VCaP (cell line): ENCODE measurements at regions not wholly inside any gene's neighbourhood (a gene's known extent, or its start where the extent isn't known, plus 50 kb on each side); places are given as distances from the start of the nearest gene placed in this dataset.

ENCODE experiments used
- H3K27ac ChIP-seq: fragments of 450-650 bp; 2 replicates; pipeline ENCODE4 v1.5.1; 2017
- TF ChIP-seq, protein P1 (sequence below): fragments of 450-650 bp; conservative IDR thresholded peaks from 2 replicates; pipeline ENCODE4 v1.5.1; 2017; ENCODE audit warnings: mild to moderate bottlenecking, moderate library complexity

- TF ChIP-seq, protein P1, sequence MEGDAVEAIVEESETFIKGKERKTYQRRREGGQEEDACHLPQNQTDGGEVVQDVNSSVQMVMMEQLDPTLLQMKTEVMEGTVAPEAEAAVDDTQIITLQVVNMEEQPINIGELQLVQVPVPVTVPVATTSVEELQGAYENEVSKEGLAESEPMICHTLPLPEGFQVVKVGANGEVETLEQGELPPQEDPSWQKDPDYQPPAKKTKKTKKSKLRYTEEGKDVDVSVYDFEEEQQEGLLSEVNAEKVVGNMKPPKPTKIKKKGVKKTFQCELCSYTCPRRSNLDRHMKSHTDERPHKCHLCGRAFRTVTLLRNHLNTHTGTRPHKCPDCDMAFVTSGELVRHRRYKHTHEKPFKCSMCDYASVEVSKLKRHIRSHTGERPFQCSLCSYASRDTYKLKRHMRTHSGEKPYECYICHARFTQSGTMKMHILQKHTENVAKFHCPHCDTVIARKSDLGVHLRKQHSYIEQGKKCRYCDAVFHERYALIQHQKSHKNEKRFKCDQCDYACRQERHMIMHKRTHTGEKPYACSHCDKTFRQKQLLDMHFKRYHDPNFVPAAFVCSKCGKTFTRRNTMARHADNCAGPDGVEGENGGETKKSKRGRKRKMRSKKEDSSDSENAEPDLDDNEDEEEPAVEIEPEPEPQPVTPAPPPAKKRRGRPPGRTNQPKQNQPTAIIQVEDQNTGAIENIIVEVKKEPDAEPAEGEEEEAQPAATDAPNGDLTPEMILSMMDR, result no peak
- H3K27ac ChIP-seq, result no peak overlapping the region
Measured at GRCh38 chr4:13260513-13260912, 223.6 kb downstream of the RAB28 start.

DNA sequence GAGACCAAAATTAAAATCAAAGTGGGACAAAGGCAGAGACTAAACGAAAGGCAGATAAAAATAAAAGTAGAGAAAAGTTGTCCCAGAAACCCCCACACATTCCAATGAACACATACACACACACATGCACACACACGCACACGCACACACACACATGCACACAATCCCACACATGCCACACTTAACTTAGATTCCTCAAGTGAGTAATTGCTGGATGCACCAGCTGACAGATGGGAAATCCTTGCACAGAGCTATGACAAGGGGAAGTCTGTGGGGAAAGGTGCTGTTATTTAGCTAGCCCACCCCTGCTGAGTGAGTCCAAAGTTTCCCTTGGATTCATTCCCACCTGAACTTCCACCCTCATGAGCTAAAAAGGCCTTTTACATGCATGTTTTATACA, 233.9 kb downstream of the RAB28 start:
- TF ChIP-seq, protein P1, result no peak
- H3K27ac ChIP-seq, result no peak overlapping the region

- TF ChIP-seq, protein P1, result peak; percentile 56
- H3K27ac ChIP-seq, result no peak overlapping the region
Measured at GRCh38 chr4:13248621-13249298, 235.4 kb downstream of the RAB28 start.

DNA sequence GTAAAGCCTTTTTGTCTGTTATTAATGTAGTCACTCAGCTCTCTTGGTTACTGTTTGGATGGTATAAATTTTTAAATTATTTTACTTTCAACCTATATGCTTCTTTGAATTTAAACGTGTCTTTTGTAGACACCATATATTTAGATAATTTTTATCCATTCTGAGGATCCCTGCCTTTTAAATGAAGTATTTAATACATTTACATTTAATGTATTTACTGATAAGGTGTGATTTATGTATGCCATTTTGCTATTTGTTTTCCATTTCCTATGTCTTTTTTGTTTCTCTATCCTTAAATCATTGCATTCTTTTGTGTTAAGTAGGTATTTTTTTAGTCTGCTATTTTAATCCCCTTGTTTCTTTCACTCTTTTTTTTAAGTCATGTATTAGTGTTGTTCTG, 238.0 kb downstream of the RAB28 start:
- TF ChIP-seq, protein P1, result no peak
- no peak overlapping the region for H3K27ac ChIP-seq

- no peak overlapping the region for H3K27ac ChIP-seq
- TF ChIP-seq, protein P1, result no peak
Measured at GRCh38 chr4:13244444-13244843, 239.7 kb downstream of the RAB28 start.

GRCh38 chr4:13243152-13243551, 241.0 kb downstream of the RAB28 start:
- no peak overlapping the region for H3K27ac ChIP-seq
- TF ChIP-seq, protein P1, result no peak

- no peak overlapping the region for H3K27ac ChIP-seq
- TF ChIP-seq, protein P1, result no peak
Measured at GRCh38 chr4:13240066-13240465, 244.1 kb downstream of the RAB28 start.
